Heart left ventricle (tissue), 13 donors: ENCODE measurements at regions not wholly inside any gene's neighbourhood (a gene's known extent, or its start where the extent isn't known, plus 50 kb on each side); places are given as distances from the start of the nearest gene placed in this dataset.

ENCODE experiments used
- POLR2A ChIP-seq, 2 donors: fragments of 450-650 bp; IDR thresholded peaks; one replicate each; pipeline ENCODE4 v1.6.1; 2017; ENCODE audit warnings: antibody characterized with exemption in 2 of 2, mild to moderate bottlenecking in 2 of 2, moderate library complexity in 2 of 2
- TF ChIP-seq, protein P1 (sequence below), 12 donors: fragments of 200-600 bp; sonication (generic) in 4 of 12; IDR thresholded peaks; one replicate each; pipeline versions ENCODE4 v1.5.0 to v1.8.0; 2018 to 2022; ENCODE audit warnings: antibody characterized with exemption in 12 of 12, mild to moderate bottlenecking in 5 of 12
- donor health status: ischemic (EF 13 %, LVEDD 7.1; RV severe dilation, severe dysfunction).
- donor health status: DM: no; HTN: yes; CAD: no.
- donor health status: DM: no; HTN: no; CAD: no.
- donor health status: ischemic (EF 25% LVEDD 6.9; RV normal size, moderate dysfunction).
- donor health status: ischemic (EF 25% LVEDD 5.7; RV mildly dilated, moderate dysfunction).
- donor health status: ischemic (EF 35%, LVEDD 5.7; RV mildly dilated, moderate dysfunction).
- donor health status: nonischemic (EF 11% LVEDD 7.7; RV severe dilation, severe dysfunction).
- donor health status: DM: yes; HTN: yes; CAD: no.
- donor health status: PGD.
- donor health status: ischemic (EF 29% LVEDD 5.4; RV normal size, mild dysfunction).
- donor health status: nonischemic (EF 23%, LVEDD 6.1; RV moderate dilation, normal function).

DNA sequence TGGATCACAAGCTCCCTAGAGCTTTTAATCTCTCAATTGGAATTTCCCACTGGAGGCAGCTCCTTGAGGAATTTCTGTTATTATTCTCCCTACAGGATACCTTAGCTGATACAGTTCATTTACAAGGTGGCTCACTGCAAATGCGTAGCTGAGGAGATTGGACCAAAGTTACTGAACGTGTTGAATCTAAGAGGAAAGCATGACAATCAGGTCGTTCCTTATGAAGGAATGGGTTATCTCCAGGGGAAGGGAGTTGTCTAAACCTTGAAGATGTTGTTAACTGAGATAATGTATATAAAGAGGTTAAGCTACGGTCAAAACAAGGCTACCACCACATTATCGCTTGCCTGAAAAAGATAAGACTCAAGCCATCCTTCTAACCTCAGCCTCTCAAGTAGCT is 105.8 kb upstream of the TBX3 start:
- TF ChIP-seq, protein P1, sequence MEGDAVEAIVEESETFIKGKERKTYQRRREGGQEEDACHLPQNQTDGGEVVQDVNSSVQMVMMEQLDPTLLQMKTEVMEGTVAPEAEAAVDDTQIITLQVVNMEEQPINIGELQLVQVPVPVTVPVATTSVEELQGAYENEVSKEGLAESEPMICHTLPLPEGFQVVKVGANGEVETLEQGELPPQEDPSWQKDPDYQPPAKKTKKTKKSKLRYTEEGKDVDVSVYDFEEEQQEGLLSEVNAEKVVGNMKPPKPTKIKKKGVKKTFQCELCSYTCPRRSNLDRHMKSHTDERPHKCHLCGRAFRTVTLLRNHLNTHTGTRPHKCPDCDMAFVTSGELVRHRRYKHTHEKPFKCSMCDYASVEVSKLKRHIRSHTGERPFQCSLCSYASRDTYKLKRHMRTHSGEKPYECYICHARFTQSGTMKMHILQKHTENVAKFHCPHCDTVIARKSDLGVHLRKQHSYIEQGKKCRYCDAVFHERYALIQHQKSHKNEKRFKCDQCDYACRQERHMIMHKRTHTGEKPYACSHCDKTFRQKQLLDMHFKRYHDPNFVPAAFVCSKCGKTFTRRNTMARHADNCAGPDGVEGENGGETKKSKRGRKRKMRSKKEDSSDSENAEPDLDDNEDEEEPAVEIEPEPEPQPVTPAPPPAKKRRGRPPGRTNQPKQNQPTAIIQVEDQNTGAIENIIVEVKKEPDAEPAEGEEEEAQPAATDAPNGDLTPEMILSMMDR (IDR thresholded peaks at IDR 0.05): no peak
- TF ChIP-seq POLR2A (IDR thresholded peaks at IDR 0.05): no peak
